ENCODE measurements at regions not wholly inside any gene's neighbourhood (a gene's known extent, or its start where the extent isn't known, plus 50 kb on each side); places are given as distances from the start of the nearest gene placed in this dataset.
"Not testable (repeated sequence)": the region's sequence is repeated elsewhere in the genome, so short reads cannot be mapped to it uniquely, and the experiment has no call there.

GRCh38 chr14:71396050-71396677 is 488.9 kb downstream of the PCNX1 start:
- Histone ChIP-seq H3K9ac (ENCODE audit: low read depth in 2 of 2, low read length in 2 of 2) (no peak overlapping the region), H3K9me3 (no peaks in the 10 kb centered on the region), H3K4me3 (no peak overlapping the region), H3K4me1 (no peaks in the 10 kb centered on the region), H3K27ac (no peak overlapping the region), H3K27me3 (no peaks in the 10 kb centered on the region), H3K36me3 (no peaks in the 10 kb centered on the region)
- TF ChIP-seq, protein P1, sequence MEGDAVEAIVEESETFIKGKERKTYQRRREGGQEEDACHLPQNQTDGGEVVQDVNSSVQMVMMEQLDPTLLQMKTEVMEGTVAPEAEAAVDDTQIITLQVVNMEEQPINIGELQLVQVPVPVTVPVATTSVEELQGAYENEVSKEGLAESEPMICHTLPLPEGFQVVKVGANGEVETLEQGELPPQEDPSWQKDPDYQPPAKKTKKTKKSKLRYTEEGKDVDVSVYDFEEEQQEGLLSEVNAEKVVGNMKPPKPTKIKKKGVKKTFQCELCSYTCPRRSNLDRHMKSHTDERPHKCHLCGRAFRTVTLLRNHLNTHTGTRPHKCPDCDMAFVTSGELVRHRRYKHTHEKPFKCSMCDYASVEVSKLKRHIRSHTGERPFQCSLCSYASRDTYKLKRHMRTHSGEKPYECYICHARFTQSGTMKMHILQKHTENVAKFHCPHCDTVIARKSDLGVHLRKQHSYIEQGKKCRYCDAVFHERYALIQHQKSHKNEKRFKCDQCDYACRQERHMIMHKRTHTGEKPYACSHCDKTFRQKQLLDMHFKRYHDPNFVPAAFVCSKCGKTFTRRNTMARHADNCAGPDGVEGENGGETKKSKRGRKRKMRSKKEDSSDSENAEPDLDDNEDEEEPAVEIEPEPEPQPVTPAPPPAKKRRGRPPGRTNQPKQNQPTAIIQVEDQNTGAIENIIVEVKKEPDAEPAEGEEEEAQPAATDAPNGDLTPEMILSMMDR (IDR thresholded peaks at IDR 0.05): no peak
- no peak for DNase-seq
- intact Hi-C loops (cut with DNase I): no loop called here

DNA sequence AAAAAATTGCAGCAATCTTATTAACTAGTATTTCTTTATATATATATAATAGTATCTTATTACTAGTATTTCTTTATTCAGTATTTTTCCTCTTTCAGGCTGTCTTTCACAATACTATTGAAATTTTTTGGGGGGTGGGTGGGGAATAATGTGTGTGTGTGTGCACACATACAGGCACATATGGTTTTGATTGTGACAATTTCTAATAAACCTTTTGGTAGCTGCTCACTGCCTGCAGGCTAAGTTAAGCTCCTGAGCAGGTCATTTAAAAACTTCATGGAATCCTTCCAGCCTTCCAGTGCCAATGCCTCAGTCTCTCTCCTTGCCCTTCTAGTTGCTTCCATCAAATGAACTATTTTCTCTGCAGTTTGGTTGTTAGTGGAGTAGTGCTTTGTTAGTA is 490.1 kb downstream of the PCNX1 start:
- H3K36me3 ChIP-seq: no peaks in the 10 kb centered on the region
- intact Hi-C loops (cut with DNase I): no loop called here
- TF ChIP-seq, protein P1 (IDR thresholded peaks at IDR 0.05): no peak
- H3K9ac ChIP-seq (ENCODE audit: low read depth in 2 of 2, low read length in 2 of 2): no peak overlapping the region
- no peaks in the 10 kb centered on the region for H3K9me3 ChIP-seq
- no peaks in the 10 kb centered on the region for H3K27me3 ChIP-seq
- H3K27ac ChIP-seq: no peak overlapping the region
- no peak overlapping the region for H3K4me3 ChIP-seq
- H3K4me1 ChIP-seq: no peaks in the 10 kb centered on the region
- no peak for DNase-seq

DNA sequence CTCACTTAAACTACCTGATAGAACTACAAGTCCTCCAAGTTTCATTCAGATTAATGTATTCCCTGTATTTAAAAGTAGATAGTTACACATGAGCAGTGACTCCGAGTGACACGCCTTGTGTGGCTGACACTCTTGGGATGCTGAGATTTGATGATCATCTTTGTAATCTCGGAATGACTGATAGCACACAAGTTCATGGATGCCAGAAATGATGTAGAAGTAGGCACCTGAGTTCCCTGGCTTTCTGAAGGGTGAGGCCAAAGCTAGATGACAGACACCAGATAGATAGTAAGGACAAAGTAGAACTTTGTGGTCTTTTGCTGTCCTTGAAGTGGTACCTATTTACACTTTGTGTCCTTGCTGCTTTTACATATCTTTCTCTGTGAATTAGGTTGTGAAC is 491.2 kb downstream of the PCNX1 start:
- intact Hi-C loops (cut with DNase I): no loop called here
- TF ChIP-seq, protein P1 (IDR thresholded peaks at IDR 0.05): no peak
- H3K9ac ChIP-seq (ENCODE audit: low read depth in 2 of 2, low read length in 2 of 2): no peak overlapping the region
- H3K4me1 ChIP-seq: no peaks in the 10 kb centered on the region
- H3K36me3 ChIP-seq: no peaks in the 10 kb centered on the region
- H3K9me3 ChIP-seq: no peaks in the 10 kb centered on the region
- no peak overlapping the region for H3K4me3 ChIP-seq
- H3K27me3 ChIP-seq: no peaks in the 10 kb centered on the region
- H3K27ac ChIP-seq: peak overlapping the region; percentile 18
- no peak for DNase-seq

DNA sequence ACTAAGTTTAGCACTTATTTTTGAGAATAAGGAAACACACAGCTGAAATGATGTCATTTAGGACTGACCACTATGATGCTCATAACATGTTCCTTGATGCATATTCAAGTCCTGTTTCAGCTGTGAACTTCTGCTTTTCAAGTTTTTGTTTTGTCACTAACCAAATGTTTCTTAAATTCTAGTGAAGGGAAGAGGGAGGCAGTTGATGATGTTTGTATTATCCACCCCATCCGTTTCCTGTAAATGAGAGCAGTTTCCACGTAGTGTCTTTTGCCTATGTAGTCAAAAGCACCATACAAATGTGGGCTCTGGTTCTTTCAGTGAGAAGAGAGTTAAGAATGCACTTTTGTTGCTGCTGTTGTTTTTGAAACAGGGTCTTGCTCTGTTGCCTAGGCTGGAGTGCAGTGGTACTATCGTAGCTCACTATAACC is 491.8 kb downstream of the PCNX1 start:
- no peaks in the 10 kb centered on the region for H3K4me1 ChIP-seq
- no peaks in the 10 kb centered on the region for H3K9me3 ChIP-seq
- peak overlapping the region; percentile 30 for H3K27ac ChIP-seq
- DNase-seq: no peak
- no peak overlapping the region for H3K9ac ChIP-seq (ENCODE audit: low read depth in 2 of 2, low read length in 2 of 2)
- H3K27me3 ChIP-seq: no peaks in the 10 kb centered on the region
- H3K36me3 ChIP-seq: no peaks in the 10 kb centered on the region
- TF ChIP-seq, protein P1 (IDR thresholded peaks at IDR 0.05): no peak
- intact Hi-C loops (cut with DNase I): no loop called here
- H3K4me3 ChIP-seq: no peak overlapping the region

- Histone ChIP-seq H3K27me3 (no peaks in the 10 kb centered on the region), H3K9me3 (no peaks in the 10 kb centered on the region), H3K9ac (ENCODE audit: low read depth in 2 of 2, low read length in 2 of 2) (no peak overlapping the region), H3K4me1 (no peaks in the 10 kb centered on the region), H3K27ac (no peak overlapping the region), H3K36me3 (no peaks in the 10 kb centered on the region), H3K4me3 (no peak overlapping the region)
- intact Hi-C loops (cut with DNase I): no loop called here
- no peak for DNase-seq
- TF ChIP-seq, protein P1 (IDR thresholded peaks at IDR 0.05): no peak
These were observed 493.6 kb downstream of the PCNX1 start for GRCh38 chr14:71400871-71401321.

- intact Hi-C loops (cut with DNase I); H3K4me3 ChIP-seq; H3K27ac ChIP-seq; H3K9ac ChIP-seq (ENCODE audit: low read depth in 2 of 2, low read length in 2 of 2); H3K9me3 ChIP-seq; H3K4me1 ChIP-seq; H3K27me3 ChIP-seq; DNase-seq; H3K36me3 ChIP-seq: not testable (repeated sequence)
These were observed 495.2 kb downstream of the PCNX1 start for GRCh38 chr14:71402415-71402814.

Data from colonic mucosa (tissue), 4 donors.